ENCODE measurements at regions not wholly inside any gene's neighbourhood (a gene's known extent, or its start where the extent isn't known, plus 50 kb on each side); places are given as distances from the start of the nearest gene placed in this dataset.

DNA sequence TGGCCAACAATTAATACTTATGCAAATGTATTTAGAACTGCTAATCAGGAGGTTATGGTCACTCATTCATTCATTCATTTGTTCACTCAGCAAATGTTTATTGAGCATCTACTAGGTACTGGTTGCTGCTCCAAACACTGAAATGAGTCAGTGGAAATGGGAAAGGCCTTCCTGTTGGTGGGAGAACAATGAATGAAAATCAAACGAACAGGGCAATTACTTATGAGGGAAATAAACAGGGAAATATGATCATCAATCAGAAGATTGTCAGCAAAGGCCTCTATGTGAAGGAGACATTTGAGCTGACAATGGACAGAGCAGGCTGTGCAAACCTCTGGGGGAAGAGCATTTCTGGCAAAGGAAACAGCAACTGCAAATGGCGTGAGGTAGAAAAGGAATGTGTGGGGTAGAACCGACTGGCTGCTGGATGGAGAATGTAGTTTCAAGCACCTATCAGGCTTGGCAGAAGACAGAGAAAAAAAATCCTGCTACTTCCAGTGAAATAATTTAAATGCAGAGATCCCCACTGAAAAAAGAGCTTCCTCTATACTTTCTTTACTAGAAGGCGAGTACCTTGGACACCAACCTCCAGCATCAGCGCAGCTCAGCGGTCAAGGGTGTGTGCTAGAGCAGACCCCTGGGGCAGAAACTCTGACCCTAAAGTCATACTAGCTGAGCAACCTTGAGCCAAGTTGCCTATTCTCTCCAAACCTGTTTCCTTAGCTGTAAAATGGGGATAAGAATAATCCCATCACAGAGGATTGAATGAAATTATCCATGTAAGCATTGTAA, 108.8 kb upstream of the EEPD1 start:
- Histone ChIP-seq H3K27ac (no peak overlapping the region), H3K4me3 (no peak overlapping the region), H3K27me3 (no peaks in the 10 kb centered on the region), H3K4me1 (no peaks in the 10 kb centered on the region), H3K9me3 (no peaks in the 10 kb centered on the region), H3K9ac (ENCODE audit: low read depth in 2 of 2, low read length in 2 of 2) (no peak overlapping the region), H3K36me3 (no peaks in the 10 kb centered on the region)
- TF ChIP-seq, protein P1, sequence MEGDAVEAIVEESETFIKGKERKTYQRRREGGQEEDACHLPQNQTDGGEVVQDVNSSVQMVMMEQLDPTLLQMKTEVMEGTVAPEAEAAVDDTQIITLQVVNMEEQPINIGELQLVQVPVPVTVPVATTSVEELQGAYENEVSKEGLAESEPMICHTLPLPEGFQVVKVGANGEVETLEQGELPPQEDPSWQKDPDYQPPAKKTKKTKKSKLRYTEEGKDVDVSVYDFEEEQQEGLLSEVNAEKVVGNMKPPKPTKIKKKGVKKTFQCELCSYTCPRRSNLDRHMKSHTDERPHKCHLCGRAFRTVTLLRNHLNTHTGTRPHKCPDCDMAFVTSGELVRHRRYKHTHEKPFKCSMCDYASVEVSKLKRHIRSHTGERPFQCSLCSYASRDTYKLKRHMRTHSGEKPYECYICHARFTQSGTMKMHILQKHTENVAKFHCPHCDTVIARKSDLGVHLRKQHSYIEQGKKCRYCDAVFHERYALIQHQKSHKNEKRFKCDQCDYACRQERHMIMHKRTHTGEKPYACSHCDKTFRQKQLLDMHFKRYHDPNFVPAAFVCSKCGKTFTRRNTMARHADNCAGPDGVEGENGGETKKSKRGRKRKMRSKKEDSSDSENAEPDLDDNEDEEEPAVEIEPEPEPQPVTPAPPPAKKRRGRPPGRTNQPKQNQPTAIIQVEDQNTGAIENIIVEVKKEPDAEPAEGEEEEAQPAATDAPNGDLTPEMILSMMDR (IDR thresholded peaks at IDR 0.05) = no peak
- DNase-seq = no peak
- intact Hi-C loops (cut with DNase I) = no loop called here

DNA sequence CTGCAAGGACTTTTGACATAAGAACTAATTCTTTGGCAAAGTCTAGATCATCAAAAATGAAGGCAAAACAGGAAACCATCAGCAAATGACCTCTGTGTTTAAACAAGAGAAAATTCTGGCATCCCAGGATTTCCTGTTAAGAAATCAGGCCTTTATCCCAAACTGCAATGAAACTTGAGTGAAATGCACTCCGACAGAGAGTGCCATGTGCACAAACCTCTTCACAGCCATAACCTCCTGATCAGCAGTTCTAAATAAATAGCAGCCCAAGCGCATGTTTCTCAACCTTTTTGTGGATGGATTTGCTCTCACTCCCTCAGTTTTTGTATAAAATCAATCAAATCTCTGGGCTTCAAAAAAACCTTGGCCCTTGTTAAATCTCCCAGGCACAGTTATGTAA, 107.7 kb upstream of the EEPD1 start:
- Histone ChIP-seq H3K9ac (ENCODE audit: low read depth in 2 of 2, low read length in 2 of 2) (no peak overlapping the region), H3K4me3 (no peak overlapping the region), H3K4me1 (no peaks in the 10 kb centered on the region), H3K27ac (no peak overlapping the region), H3K36me3 (no peaks in the 10 kb centered on the region), H3K9me3 (no peaks in the 10 kb centered on the region), H3K27me3 (no peaks in the 10 kb centered on the region)
- intact Hi-C loops (cut with DNase I) = no loop called here
- TF ChIP-seq, protein P1 (IDR thresholded peaks at IDR 0.05) = no peak
- DNase-seq = no peak

GRCh38 chr7:36045830-36046341, 107.2 kb upstream of the EEPD1 start:
- intact Hi-C loops (cut with DNase I) = no loop called here
- Histone ChIP-seq H3K27ac (no peak overlapping the region), H3K9ac (ENCODE audit: low read depth in 2 of 2, low read length in 2 of 2) (no peak overlapping the region), H3K36me3 (no peaks in the 10 kb centered on the region), H3K4me3 (no peak overlapping the region), H3K4me1 (no peaks in the 10 kb centered on the region), H3K9me3 (no peaks in the 10 kb centered on the region), H3K27me3 (no peaks in the 10 kb centered on the region)
- no peak for DNase-seq
- TF ChIP-seq, protein P1 (IDR thresholded peaks at IDR 0.05) = no peak

DNA sequence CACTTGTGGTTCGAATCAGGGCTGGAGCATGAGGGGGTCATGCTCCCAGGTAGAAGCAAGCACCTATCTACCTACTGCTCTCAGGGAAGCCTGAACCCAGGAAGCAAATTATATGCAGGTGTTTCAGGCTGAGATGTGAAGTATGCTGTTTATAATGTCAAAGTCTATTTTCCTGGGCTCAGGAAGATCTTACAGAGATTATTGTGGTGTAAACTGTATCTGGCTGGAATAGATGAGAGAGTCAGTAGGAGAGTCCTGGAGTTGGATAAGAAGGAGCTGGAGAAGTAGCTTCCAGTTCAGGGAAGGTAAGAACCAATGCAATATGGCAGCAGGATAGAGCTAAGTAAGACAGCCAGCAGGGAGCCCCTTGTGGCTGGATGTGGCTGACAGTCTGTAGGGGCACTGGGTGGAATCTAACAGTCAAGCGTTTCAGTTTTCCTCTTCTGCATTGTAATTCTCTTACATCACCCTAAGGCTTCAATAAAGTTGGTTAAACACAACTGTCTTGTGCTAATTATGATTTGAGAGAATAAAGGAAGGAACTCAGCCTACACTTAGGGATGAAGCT, 105.9 kb upstream of the EEPD1 start:
- no peak for DNase-seq
- Histone ChIP-seq H3K9me3 (no peaks in the 10 kb centered on the region), H3K4me1 (no peaks in the 10 kb centered on the region), H3K27me3 (no peaks in the 10 kb centered on the region), H3K4me3 (no peak overlapping the region), H3K36me3 (no peaks in the 10 kb centered on the region), H3K27ac (no peak overlapping the region), H3K9ac (ENCODE audit: low read depth in 2 of 2, low read length in 2 of 2) (no peak overlapping the region)
- intact Hi-C loops (cut with DNase I) = no loop called here
- TF ChIP-seq, protein P1 (IDR thresholded peaks at IDR 0.05) = no peak

DNA sequence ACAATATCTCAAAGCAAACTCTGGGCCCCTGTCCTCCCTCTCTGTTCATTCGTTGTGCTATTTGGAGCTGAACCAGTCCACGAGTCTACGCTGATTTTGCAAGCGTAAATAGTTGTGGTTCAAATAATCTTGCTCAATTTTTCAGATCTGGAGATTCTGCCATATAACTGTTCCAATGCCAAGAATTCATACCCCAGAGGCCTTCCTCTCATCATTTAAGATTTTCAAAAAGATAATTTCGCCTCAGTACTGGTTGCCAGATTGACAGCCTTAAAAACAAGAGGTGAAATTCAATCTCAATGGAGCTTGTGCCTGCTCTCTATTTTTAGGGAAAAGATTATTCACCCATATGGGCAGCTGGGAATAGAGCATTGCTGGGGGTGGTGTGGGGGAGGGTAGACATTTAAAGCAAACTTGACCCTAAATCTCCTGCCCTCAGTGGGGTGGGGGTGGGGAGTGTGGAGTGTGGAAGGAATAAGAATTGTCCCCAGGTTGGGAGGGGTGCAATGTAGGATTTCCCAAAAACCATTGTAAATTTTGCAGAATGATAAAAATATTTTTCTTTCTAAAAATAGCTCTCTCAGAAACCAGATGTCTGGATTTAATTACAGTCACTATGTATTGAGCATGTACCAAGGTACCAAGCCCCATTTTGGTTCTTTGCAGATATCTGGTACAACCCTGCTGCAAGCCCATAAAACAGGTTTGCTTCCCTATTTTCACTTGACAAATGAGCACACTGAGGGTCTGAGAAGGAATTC, 104.7 kb upstream of the EEPD1 start:
- H3K9ac ChIP-seq (ENCODE audit: low read depth in 2 of 2, low read length in 2 of 2) = no peak overlapping the region
- TF ChIP-seq, protein P1 (IDR thresholded peaks at IDR 0.05) = no peak
- no peak for DNase-seq
- intact Hi-C loops (cut with DNase I) = no loop called here
- no peaks in the 10 kb centered on the region for H3K9me3 ChIP-seq
- no peaks in the 10 kb centered on the region for H3K4me1 ChIP-seq
- no peak overlapping the region for H3K4me3 ChIP-seq
- H3K27me3 ChIP-seq = no peaks in the 10 kb centered on the region
- H3K27ac ChIP-seq = no peak overlapping the region
- H3K36me3 ChIP-seq = no peaks in the 10 kb centered on the region
